ENCODE measurements at regions not wholly inside any gene's neighbourhood (a gene's known extent, or its start where the extent isn't known, plus 50 kb on each side); places are given as distances from the start of the nearest gene placed in this dataset.
"Not testable (repeated sequence)": the region's sequence is repeated elsewhere in the genome, so short reads cannot be mapped to it uniquely, and the experiment has no call there.

DNA sequence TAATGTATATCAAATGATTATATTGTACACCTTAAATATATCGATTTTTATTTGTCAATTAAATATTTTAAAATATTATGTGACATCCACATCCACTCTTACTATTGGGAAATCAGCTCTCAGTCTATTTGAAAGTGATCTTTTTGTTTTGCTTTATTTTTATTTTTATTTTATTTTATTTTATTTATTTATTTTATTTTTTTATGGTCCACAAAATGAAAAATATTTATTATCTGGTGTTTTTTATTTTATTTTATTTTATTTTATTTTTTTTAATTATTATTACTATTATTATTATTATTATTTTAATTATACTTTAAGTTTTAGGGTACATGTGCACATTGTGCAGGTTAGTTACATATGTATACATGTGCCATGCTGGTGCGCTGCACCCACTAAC, 533.5 kb upstream of the ANO5 start:
- TF ChIP-seq NFRKB (IDR thresholded peaks at IDR 0.05); FOXM1 (IDR thresholded peaks at IDR 0.05; ENCODE audit: borderline replicate concordance); ARNT (IDR thresholded peaks at IDR 0.05); SP1 (IDR thresholded peaks at IDR 0.05); L3MBTL2 (conservative IDR thresholded peaks at IDR 0.05): not testable (repeated sequence)

Measured in HEK293T (cell line).